H1 (cell line): ENCODE measurements at regions not wholly inside any gene's neighbourhood (a gene's known extent, or its start where the extent isn't known, plus 50 kb on each side); places are given as distances from the start of the nearest gene placed in this dataset.

ENCODE experiments used
- CHD7 ChIP-seq: fragments of 300-600 bp; sonication (generic); IDR thresholded peaks from 2 replicates; pipeline ENCODE4 v1.7.1; 2012; ENCODE audit warnings: low read length, moderate library complexity, mild to moderate bottlenecking, inconsistent platforms; ENCODE audit not compliant: insufficient replicate concordance
- POU5F1 ChIP-seq: IDR thresholded peaks from 2 replicates; pipeline ENCODE4 v1.6.1; 2011; ENCODE audit warnings: low read depth, mild to moderate bottlenecking, low read length, moderate library complexity

GRCh38 chr10:10332786-10333185 lies 684.9 kb upstream of the CELF2 start (continued):
- TF ChIP-seq CHD7, result no peak
- TF ChIP-seq POU5F1, result no peak
- TF ChIP-seq, all 59 proteins: peak for 0
